ENCODE measurements at regions not wholly inside any gene's neighbourhood (a gene's known extent, or its start where the extent isn't known, plus 50 kb on each side); places are given as distances from the start of the nearest gene placed in this dataset.

GRCh38 chr16:6250511-6250910 lies 1082.1 kb upstream of the RBFOX1 start:
- H3K36me3 ChIP-seq (ENCODE audit: control insufficient read depth in 3 of 3, insufficient read depth in 3 of 3, low read length in 3 of 3) = no peaks in the 10 kb centered on the region
- no peaks in the 10 kb centered on the region for H3K4me1 ChIP-seq (ENCODE audit: control insufficient read depth in 3 of 3, insufficient read depth in 3 of 3, low read length in 3 of 3)
- H3K4me3 ChIP-seq (ENCODE audit: low read length in 3 of 3) = no peak overlapping the region
- no peak overlapping the region for H3K27ac ChIP-seq (ENCODE audit: low read depth, low read length)
- no peak overlapping the region for H3K9ac ChIP-seq (ENCODE audit: low read depth in 1 of 3, low read length in 3 of 3)
- peaks cover 0 to 4% (median 3%) of the 10 kb centered on the region in 3 donors for H3K9me3 ChIP-seq (ENCODE audit: control insufficient read depth in 3 of 3, low read length in 3 of 3)
- no peaks in the 10 kb centered on the region for H3K27me3 ChIP-seq (ENCODE audit: control insufficient read depth in 3 of 3, insufficient read depth in 3 of 3, low read length in 3 of 3)

- Histone ChIP-seq H3K4me1 (ENCODE audit: control insufficient read depth in 3 of 3, insufficient read depth in 3 of 3, low read length in 3 of 3) (no peaks in the 10 kb centered on the region), H3K9me3 (ENCODE audit: control insufficient read depth in 3 of 3, low read length in 3 of 3) (no peaks in the 10 kb centered on the region), H3K27ac (ENCODE audit: low read depth, low read length) (no peak overlapping the region), H3K27me3 (ENCODE audit: control insufficient read depth in 3 of 3, insufficient read depth in 3 of 3, low read length in 3 of 3) (no peaks in the 10 kb centered on the region), H3K36me3 (ENCODE audit: control insufficient read depth in 3 of 3, insufficient read depth in 3 of 3, low read length in 3 of 3) (no peaks in the 10 kb centered on the region), H3K4me3 (ENCODE audit: low read length in 3 of 3) (peak overlapping the region in 1 of 3 donors; percentile 4), H3K9ac (ENCODE audit: low read depth in 1 of 3, low read length in 3 of 3) (no peak overlapping the region)
Observed at GRCh38 chr16:6249863-6250262, 1082.8 kb upstream of the RBFOX1 start.

- Histone ChIP-seq H3K27ac (ENCODE audit: low read depth, low read length) (no peak overlapping the region), H3K9ac (ENCODE audit: low read depth in 1 of 3, low read length in 3 of 3) (no peak overlapping the region), H3K4me3 (ENCODE audit: low read length in 3 of 3) (no peak overlapping the region), H3K27me3 (ENCODE audit: control insufficient read depth in 3 of 3, insufficient read depth in 3 of 3, low read length in 3 of 3) (no peaks in the 10 kb centered on the region), H3K9me3 (ENCODE audit: control insufficient read depth in 3 of 3, low read length in 3 of 3) (no peaks in the 10 kb centered on the region), H3K4me1 (ENCODE audit: control insufficient read depth in 3 of 3, insufficient read depth in 3 of 3, low read length in 3 of 3) (no peaks in the 10 kb centered on the region), H3K36me3 (ENCODE audit: control insufficient read depth in 3 of 3, insufficient read depth in 3 of 3, low read length in 3 of 3) (no peaks in the 10 kb centered on the region)
Observed at GRCh38 chr16:6248199-6248598, 1084.4 kb upstream of the RBFOX1 start.

GRCh38 chr16:6247775-6248174 lies 1084.9 kb upstream of the RBFOX1 start:
- Histone ChIP-seq H3K9ac (ENCODE audit: low read depth in 1 of 3, low read length in 3 of 3) (no peak overlapping the region), H3K4me3 (ENCODE audit: low read length in 3 of 3) (no peak overlapping the region), H3K36me3 (ENCODE audit: control insufficient read depth in 3 of 3, insufficient read depth in 3 of 3, low read length in 3 of 3) (no peaks in the 10 kb centered on the region), H3K9me3 (ENCODE audit: control insufficient read depth in 3 of 3, low read length in 3 of 3) (no peaks in the 10 kb centered on the region), H3K27me3 (ENCODE audit: control insufficient read depth in 3 of 3, insufficient read depth in 3 of 3, low read length in 3 of 3) (no peaks in the 10 kb centered on the region), H3K27ac (ENCODE audit: low read depth, low read length) (no peak overlapping the region), H3K4me1 (ENCODE audit: control insufficient read depth in 3 of 3, insufficient read depth in 3 of 3, low read length in 3 of 3) (no peaks in the 10 kb centered on the region)

GRCh38 chr16:6247150-6247549 lies 1085.5 kb upstream of the RBFOX1 start:
- H3K4me3 ChIP-seq (ENCODE audit: low read length in 3 of 3) = no peak overlapping the region
- no peak overlapping the region for H3K27ac ChIP-seq (ENCODE audit: low read depth, low read length)
- no peak overlapping the region for H3K9ac ChIP-seq (ENCODE audit: low read depth in 1 of 3, low read length in 3 of 3)
- H3K27me3 ChIP-seq (ENCODE audit: control insufficient read depth in 3 of 3, insufficient read depth in 3 of 3, low read length in 3 of 3) = no peaks in the 10 kb centered on the region
- H3K36me3 ChIP-seq (ENCODE audit: control insufficient read depth in 3 of 3, insufficient read depth in 3 of 3, low read length in 3 of 3) = no peaks in the 10 kb centered on the region
- no peaks in the 10 kb centered on the region for H3K9me3 ChIP-seq (ENCODE audit: control insufficient read depth in 3 of 3, low read length in 3 of 3)
- no peaks in the 10 kb centered on the region for H3K4me1 ChIP-seq (ENCODE audit: control insufficient read depth in 3 of 3, insufficient read depth in 3 of 3, low read length in 3 of 3)

GRCh38 chr16:6246266-6246665 lies 1086.4 kb upstream of the RBFOX1 start:
- Histone ChIP-seq H3K4me1 (ENCODE audit: control insufficient read depth in 3 of 3, insufficient read depth in 3 of 3, low read length in 3 of 3) (no peaks in the 10 kb centered on the region), H3K9me3 (ENCODE audit: control insufficient read depth in 3 of 3, low read length in 3 of 3) (no peaks in the 10 kb centered on the region), H3K27me3 (ENCODE audit: control insufficient read depth in 3 of 3, insufficient read depth in 3 of 3, low read length in 3 of 3) (no peaks in the 10 kb centered on the region), H3K9ac (ENCODE audit: low read depth in 1 of 3, low read length in 3 of 3) (no peak overlapping the region), H3K27ac (ENCODE audit: low read depth, low read length) (no peak overlapping the region), H3K4me3 (ENCODE audit: low read length in 3 of 3) (no peak overlapping the region), H3K36me3 (ENCODE audit: control insufficient read depth in 3 of 3, insufficient read depth in 3 of 3, low read length in 3 of 3) (no peaks in the 10 kb centered on the region)

GRCh38 chr16:6232056-6232455 lies 1100.6 kb upstream of the RBFOX1 start:
- Histone ChIP-seq H3K4me1 (ENCODE audit: control insufficient read depth in 3 of 3, insufficient read depth in 3 of 3, low read length in 3 of 3) (no peaks in the 10 kb centered on the region), H3K36me3 (ENCODE audit: control insufficient read depth in 3 of 3, insufficient read depth in 3 of 3, low read length in 3 of 3) (no peaks in the 10 kb centered on the region), H3K27ac (ENCODE audit: low read depth, low read length) (no peak overlapping the region), H3K9me3 (ENCODE audit: control insufficient read depth in 3 of 3, low read length in 3 of 3) (no peaks in the 10 kb centered on the region), H3K4me3 (ENCODE audit: low read length in 3 of 3) (no peak overlapping the region), H3K9ac (ENCODE audit: low read depth in 1 of 3, low read length in 3 of 3) (no peak overlapping the region), H3K27me3 (ENCODE audit: control insufficient read depth in 3 of 3, insufficient read depth in 3 of 3, low read length in 3 of 3) (no peaks in the 10 kb centered on the region)

- Histone ChIP-seq H3K27me3 (ENCODE audit: control insufficient read depth in 3 of 3, insufficient read depth in 3 of 3, low read length in 3 of 3) (no peaks in the 10 kb centered on the region), H3K27ac (ENCODE audit: low read depth, low read length) (no peak overlapping the region), H3K36me3 (ENCODE audit: control insufficient read depth in 3 of 3, insufficient read depth in 3 of 3, low read length in 3 of 3) (no peaks in the 10 kb centered on the region), H3K4me3 (ENCODE audit: low read length in 3 of 3) (no peak overlapping the region), H3K9ac (ENCODE audit: low read depth in 1 of 3, low read length in 3 of 3) (no peak overlapping the region), H3K4me1 (ENCODE audit: control insufficient read depth in 3 of 3, insufficient read depth in 3 of 3, low read length in 3 of 3) (no peaks in the 10 kb centered on the region), H3K9me3 (ENCODE audit: control insufficient read depth in 3 of 3, low read length in 3 of 3) (no peaks in the 10 kb centered on the region)
Observed at GRCh38 chr16:6231398-6231797, 1101.2 kb upstream of the RBFOX1 start.

- H3K9me3 ChIP-seq (ENCODE audit: control insufficient read depth in 3 of 3, low read length in 3 of 3) = no peaks in the 10 kb centered on the region
- no peak overlapping the region for H3K4me3 ChIP-seq (ENCODE audit: low read length in 3 of 3)
- no peak overlapping the region for H3K9ac ChIP-seq (ENCODE audit: low read depth in 1 of 3, low read length in 3 of 3)
- no peaks in the 10 kb centered on the region for H3K27me3 ChIP-seq (ENCODE audit: control insufficient read depth in 3 of 3, insufficient read depth in 3 of 3, low read length in 3 of 3)
- H3K36me3 ChIP-seq (ENCODE audit: control insufficient read depth in 3 of 3, insufficient read depth in 3 of 3, low read length in 3 of 3) = no peaks in the 10 kb centered on the region
- H3K4me1 ChIP-seq (ENCODE audit: control insufficient read depth in 3 of 3, insufficient read depth in 3 of 3, low read length in 3 of 3) = no peaks in the 10 kb centered on the region
- no peak overlapping the region for H3K27ac ChIP-seq (ENCODE audit: low read depth, low read length)
Observed at GRCh38 chr16:6229186-6229585, 1103.5 kb upstream of the RBFOX1 start.

GRCh38 chr16:6218855-6219254 lies 1113.8 kb upstream of the RBFOX1 start:
- H3K27me3 ChIP-seq (ENCODE audit: control insufficient read depth in 3 of 3, insufficient read depth in 3 of 3, low read length in 3 of 3) = no peaks in the 10 kb centered on the region
- H3K4me3 ChIP-seq (ENCODE audit: low read length in 3 of 3) = no peak overlapping the region
- H3K36me3 ChIP-seq (ENCODE audit: control insufficient read depth in 3 of 3, insufficient read depth in 3 of 3, low read length in 3 of 3) = no peaks in the 10 kb centered on the region
- no peak overlapping the region for H3K27ac ChIP-seq (ENCODE audit: low read depth, low read length)
- H3K9ac ChIP-seq (ENCODE audit: low read depth in 1 of 3, low read length in 3 of 3) = no peak overlapping the region
- H3K9me3 ChIP-seq (ENCODE audit: control insufficient read depth in 3 of 3, low read length in 3 of 3) = no peaks in the 10 kb centered on the region
- H3K4me1 ChIP-seq (ENCODE audit: control insufficient read depth in 3 of 3, insufficient read depth in 3 of 3, low read length in 3 of 3) = no peaks in the 10 kb centered on the region

- H3K4me3 ChIP-seq (ENCODE audit: low read length in 3 of 3) = no peak overlapping the region
- H3K9me3 ChIP-seq (ENCODE audit: control insufficient read depth in 3 of 3, low read length in 3 of 3) = peaks cover 0 to 2% (median 0%) of the 10 kb centered on the region in 3 donors
- H3K36me3 ChIP-seq (ENCODE audit: control insufficient read depth in 3 of 3, insufficient read depth in 3 of 3, low read length in 3 of 3) = no peaks in the 10 kb centered on the region
- no peak overlapping the region for H3K9ac ChIP-seq (ENCODE audit: low read depth in 1 of 3, low read length in 3 of 3)
- H3K27me3 ChIP-seq (ENCODE audit: control insufficient read depth in 3 of 3, insufficient read depth in 3 of 3, low read length in 3 of 3) = no peaks in the 10 kb centered on the region
- H3K4me1 ChIP-seq (ENCODE audit: control insufficient read depth in 3 of 3, insufficient read depth in 3 of 3, low read length in 3 of 3) = no peaks in the 10 kb centered on the region
- H3K27ac ChIP-seq (ENCODE audit: low read depth, low read length) = no peak overlapping the region
Observed at GRCh38 chr16:6216836-6217235, 1115.8 kb upstream of the RBFOX1 start.
